ENCODE measurements at regions not wholly inside any gene's neighbourhood (a gene's known extent, or its start where the extent isn't known, plus 50 kb on each side); places are given as distances from the start of the nearest gene placed in this dataset.
"Not testable (repeated sequence)": the region's sequence is repeated elsewhere in the genome, so short reads cannot be mapped to it uniquely, and the experiment has no call there.

DNA sequence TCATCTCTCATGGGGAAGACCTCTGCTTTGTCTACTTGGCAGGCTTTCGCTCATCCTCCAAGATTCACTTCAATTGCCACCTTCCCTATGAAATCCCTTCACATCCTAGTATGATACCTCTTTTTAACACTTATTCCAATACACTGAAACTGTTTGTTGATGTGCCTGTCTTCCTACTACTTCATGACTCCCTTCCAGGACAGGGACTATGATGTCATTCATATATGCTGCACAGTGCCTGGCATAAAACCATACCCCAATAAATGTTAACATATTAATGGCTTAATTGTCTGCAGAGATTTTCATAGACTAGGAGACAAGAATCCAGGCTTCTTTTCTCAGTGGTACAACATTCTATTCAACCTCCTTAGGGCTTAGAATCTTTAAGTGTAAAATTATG lies 215.5 kb downstream of the ZNF608 start:
- WGBS = 96% methylated on average over 1 of the region's 1 CpG
- no peak overlapping the region for H3K4me3 ChIP-seq (ENCODE audit: low read length)
- no peak overlapping the region for H3K27ac ChIP-seq (ENCODE audit: low read depth, low read length)
- H3K9ac ChIP-seq (ENCODE audit: low read depth, low read length) = no peak overlapping the region
- H3K4me1 ChIP-seq (ENCODE audit: insufficient read depth, low read length) = no peaks in the 10 kb centered on the region
- no peaks in the 10 kb centered on the region for H3K27me3 ChIP-seq (ENCODE audit: insufficient read depth, low read length)
- H3K36me3 ChIP-seq (ENCODE audit: insufficient read depth, low read length) = no peaks in the 10 kb centered on the region
- no peaks in the 10 kb centered on the region for H3K9me3 ChIP-seq (ENCODE audit: insufficient read depth, low read depth, low read length)

DNA sequence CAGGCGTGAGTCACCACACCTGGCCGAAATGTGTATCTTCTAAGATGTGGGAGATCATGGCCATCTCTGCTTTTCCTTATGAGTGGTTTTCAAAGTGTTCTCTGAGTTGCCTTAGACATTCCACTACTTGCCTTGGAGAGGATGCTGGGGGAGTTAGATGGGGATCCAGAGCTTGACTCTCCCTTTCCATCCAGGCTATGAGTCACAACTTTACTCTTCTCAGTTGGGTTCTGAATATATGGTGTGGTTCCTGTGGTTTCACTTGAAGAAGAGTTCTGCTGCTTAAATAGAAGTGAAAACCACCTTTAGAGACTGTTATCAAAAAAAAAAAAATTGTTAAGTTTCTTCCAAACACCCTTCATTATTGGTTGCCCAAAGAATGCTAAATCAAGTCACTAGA lies 217.6 kb downstream of the ZNF608 start:
- no peak overlapping the region for H3K4me3 ChIP-seq (ENCODE audit: low read length)
- H3K4me1 ChIP-seq (ENCODE audit: insufficient read depth, low read length) = no peaks in the 10 kb centered on the region
- H3K27ac ChIP-seq (ENCODE audit: low read depth, low read length) = no peak overlapping the region
- H3K9ac ChIP-seq (ENCODE audit: low read depth, low read length) = no peak overlapping the region
- no peaks in the 10 kb centered on the region for H3K9me3 ChIP-seq (ENCODE audit: insufficient read depth, low read depth, low read length)
- H3K27me3 ChIP-seq (ENCODE audit: insufficient read depth, low read length) = no peaks in the 10 kb centered on the region
- no peaks in the 10 kb centered on the region for H3K36me3 ChIP-seq (ENCODE audit: insufficient read depth, low read length)
- WGBS = 94% methylated on average over 2 of the region's 2 CpGs

DNA sequence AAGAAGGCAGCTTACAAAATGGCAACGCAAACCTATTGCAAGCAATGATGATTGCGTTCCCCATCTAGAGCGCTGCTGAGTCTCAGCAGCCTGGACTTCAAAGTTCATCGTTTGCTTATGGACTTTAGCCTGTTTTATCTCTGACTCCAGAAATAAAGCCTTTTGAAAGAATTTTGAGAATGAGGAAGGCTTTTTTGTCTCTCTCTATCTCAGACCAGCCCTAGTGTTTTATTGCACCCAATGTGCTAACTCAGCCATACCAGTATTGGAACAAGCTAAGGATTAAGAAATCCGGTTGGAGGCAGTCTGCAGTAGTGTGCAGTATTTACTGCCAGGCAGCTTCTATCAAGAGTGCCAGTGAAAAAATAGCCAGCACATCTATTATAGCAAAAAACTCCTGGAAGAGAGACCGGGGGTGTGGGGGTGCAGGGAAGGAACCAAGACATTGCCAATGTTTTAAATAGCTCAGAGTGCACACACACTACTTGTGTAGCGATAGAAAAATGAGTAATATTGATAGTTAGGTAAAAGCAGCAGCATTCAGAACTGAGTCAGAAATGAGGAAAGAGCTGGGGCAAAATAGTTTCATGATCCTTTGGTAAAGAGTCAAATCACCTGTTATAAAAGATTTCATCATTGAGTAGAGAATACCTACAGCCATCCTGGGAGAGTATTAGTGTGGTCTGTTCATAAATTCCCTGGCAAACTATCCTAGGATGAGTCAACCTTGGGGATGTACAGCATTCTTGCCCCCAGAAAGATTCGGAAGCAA lies 219.0 kb downstream of the ZNF608 start:
- no peak overlapping the region for H3K9ac ChIP-seq (ENCODE audit: low read depth, low read length)
- no peaks in the 10 kb centered on the region for H3K9me3 ChIP-seq (ENCODE audit: insufficient read depth, low read depth, low read length)
- WGBS = 92% methylated on average over 8 of the region's 8 CpGs
- H3K27ac ChIP-seq (ENCODE audit: low read depth, low read length) = no peak overlapping the region
- H3K4me3 ChIP-seq (ENCODE audit: low read length) = no peak overlapping the region
- H3K27me3 ChIP-seq (ENCODE audit: insufficient read depth, low read length) = no peaks in the 10 kb centered on the region
- no peaks in the 10 kb centered on the region for H3K4me1 ChIP-seq (ENCODE audit: insufficient read depth, low read length)
- H3K36me3 ChIP-seq (ENCODE audit: insufficient read depth, low read length) = no peaks in the 10 kb centered on the region

DNA sequence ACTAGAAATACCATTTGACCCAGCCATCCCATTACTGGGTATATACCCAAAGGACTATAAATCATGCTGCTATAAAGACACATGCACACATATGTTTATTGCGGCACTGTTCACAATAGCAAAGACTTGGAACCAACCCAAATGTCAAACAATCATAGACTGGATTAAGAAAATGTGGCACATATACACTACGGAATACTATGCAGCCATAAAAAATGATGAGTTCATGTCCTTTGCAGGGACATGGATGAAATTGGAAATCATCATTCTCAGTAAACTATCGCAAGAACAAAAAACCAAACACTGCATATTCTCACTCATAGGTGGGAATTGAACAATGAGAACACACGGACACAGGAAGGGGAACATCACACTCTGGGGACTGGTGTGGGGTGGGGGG lies 220.4 kb downstream of the ZNF608 start:
- not testable (repeated sequence) for H3K36me3 ChIP-seq (ENCODE audit: insufficient read depth, low read length); H3K27ac ChIP-seq (ENCODE audit: low read depth, low read length); H3K4me1 ChIP-seq (ENCODE audit: insufficient read depth, low read length); H3K27me3 ChIP-seq (ENCODE audit: insufficient read depth, low read length); H3K9ac ChIP-seq (ENCODE audit: low read depth, low read length); H3K9me3 ChIP-seq (ENCODE audit: insufficient read depth, low read depth, low read length); H3K4me3 ChIP-seq (ENCODE audit: low read length)
- no CpG with 5 or more reads among the region's 4 CpGs for WGBS

DNA sequence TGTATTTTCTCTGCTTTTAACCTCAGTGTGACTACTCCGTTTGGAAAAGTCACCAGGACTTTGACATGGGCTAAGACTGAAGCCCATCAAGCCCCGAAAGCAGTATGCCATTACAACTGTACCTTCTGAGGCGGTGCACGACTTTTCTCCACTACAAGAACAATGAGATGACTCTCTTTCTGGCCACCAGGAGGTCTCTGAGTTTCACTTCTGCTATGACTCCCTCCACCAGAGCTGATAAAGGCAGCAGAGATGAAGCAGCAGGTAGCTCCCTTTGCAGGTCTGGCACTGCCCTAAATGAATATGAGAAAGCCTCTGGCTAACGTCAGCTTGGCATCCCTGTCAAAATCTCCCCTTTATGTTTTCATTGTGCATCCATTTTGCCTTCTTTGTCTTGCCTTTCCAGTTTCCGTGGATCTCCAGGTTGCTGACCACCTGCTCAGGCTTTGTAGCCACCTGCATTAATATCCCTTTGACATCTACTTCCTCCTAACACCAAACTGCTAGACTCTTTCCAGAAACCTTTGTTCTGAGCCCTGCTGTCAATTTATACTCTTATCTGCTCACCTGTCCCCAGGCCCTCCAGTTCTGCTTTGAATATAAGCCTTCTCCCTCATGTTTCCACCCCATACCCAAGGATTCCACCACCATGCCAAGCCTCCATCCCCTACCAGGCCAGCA lies 221.7 kb downstream of the ZNF608 start:
- Histone ChIP-seq H3K36me3 (ENCODE audit: insufficient read depth, low read length) (no peaks in the 10 kb centered on the region), H3K27me3 (ENCODE audit: insufficient read depth, low read length) (no peaks in the 10 kb centered on the region), H3K4me3 (ENCODE audit: low read length) (no peak overlapping the region), H3K9ac (ENCODE audit: low read depth, low read length) (no peak overlapping the region), H3K9me3 (ENCODE audit: insufficient read depth, low read depth, low read length) (no peaks in the 10 kb centered on the region), H3K27ac (ENCODE audit: low read depth, low read length) (no peak overlapping the region), H3K4me1 (ENCODE audit: insufficient read depth, low read length) (no peaks in the 10 kb centered on the region)
- WGBS = 88% methylated on average over 6 of the region's 6 CpGs

DNA sequence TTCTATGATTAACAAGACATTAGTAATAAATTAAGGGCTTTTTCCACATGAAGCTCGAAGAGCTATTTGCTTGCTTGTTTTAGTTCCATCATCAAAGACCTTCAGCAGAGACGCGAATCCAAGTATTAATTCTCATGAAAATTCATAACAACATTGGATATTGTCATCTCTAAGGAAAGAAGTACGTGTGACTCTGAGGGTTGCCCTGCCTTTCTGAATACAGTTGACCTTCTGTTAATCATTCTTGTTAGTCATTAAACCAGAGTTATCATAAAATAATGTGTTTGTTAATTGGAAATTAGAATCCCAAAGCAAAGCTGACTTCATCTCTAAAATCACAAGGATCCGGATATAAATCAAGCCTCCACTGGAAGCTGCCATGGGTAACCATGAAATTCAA lies 222.5 kb downstream of the ZNF608 start:
- WGBS = 96% methylated on average over 5 of the region's 5 CpGs
- H3K36me3 ChIP-seq (ENCODE audit: insufficient read depth, low read length) = no peaks in the 10 kb centered on the region
- H3K4me3 ChIP-seq (ENCODE audit: low read length) = no peak overlapping the region
- H3K27ac ChIP-seq (ENCODE audit: low read depth, low read length) = no peak overlapping the region
- no peaks in the 10 kb centered on the region for H3K9me3 ChIP-seq (ENCODE audit: insufficient read depth, low read depth, low read length)
- no peaks in the 10 kb centered on the region for H3K27me3 ChIP-seq (ENCODE audit: insufficient read depth, low read length)
- H3K9ac ChIP-seq (ENCODE audit: low read depth, low read length) = no peak overlapping the region
- no peaks in the 10 kb centered on the region for H3K4me1 ChIP-seq (ENCODE audit: insufficient read depth, low read length)

DNA sequence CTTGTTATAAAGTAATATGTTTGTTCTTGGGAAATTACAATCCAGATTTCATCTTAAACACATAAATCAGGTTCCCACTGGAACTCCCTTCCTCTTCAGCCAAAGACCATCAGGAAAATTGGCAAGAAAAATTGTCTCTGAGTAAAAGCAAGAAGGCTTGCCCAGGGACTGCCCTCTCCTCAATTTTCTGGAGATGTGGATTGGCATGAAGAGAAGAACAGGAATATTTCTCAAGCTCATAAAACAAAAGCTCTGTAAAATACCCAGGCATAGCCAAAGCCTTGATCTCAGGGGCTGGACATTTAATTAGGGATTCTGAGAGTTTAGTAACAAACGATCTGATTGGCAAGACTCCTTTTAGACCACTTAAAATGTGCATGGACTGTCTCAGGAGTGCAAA lies 223.4 kb downstream of the ZNF608 start:
- no peaks in the 10 kb centered on the region for H3K36me3 ChIP-seq (ENCODE audit: insufficient read depth, low read length)
- no peak overlapping the region for H3K4me3 ChIP-seq (ENCODE audit: low read length)
- H3K9ac ChIP-seq (ENCODE audit: low read depth, low read length) = no peak overlapping the region
- no peaks in the 10 kb centered on the region for H3K9me3 ChIP-seq (ENCODE audit: insufficient read depth, low read depth, low read length)
- no peak overlapping the region for H3K27ac ChIP-seq (ENCODE audit: low read depth, low read length)
- 85% methylated on average over 1 of the region's 1 CpG for WGBS
- no peaks in the 10 kb centered on the region for H3K4me1 ChIP-seq (ENCODE audit: insufficient read depth, low read length)
- H3K27me3 ChIP-seq (ENCODE audit: insufficient read depth, low read length) = no peaks in the 10 kb centered on the region

DNA sequence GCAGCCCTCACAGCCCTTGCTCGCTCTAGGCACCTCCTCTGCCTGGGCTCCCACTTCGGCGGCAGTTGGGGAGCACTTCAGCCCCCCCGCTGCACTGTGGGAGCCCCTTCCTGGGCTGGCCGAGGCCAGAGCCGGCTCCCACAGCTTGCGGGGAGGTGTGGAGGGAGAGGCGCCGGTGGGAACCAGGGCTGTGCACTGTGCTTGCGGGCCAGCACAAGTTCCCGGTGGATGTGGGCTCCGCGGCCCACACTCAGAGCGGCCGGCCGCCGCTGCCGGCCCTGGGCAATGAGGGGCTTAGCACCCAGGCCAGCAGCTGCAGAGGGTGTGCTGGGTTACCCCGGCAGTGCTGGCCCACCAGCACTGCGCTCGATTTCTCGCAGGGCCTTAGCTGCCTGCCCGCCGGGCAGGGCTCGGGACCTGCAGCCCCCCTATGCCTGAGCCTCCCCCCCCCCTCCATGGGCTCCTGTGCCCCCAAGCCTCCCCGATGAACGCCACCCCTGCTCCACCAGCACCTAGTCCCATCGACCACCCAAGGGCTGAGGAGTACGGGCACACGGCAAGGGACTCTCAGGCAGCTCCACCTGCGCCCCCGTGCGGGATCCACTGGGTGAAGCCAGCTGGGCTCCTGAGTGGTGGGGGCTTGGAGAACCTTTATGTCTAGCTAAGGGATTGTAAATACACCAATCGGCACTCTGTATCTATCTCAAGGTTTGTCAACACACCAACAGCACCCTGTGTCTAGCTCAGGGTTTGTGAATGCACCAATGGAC lies 224.8 kb downstream of the ZNF608 start:
- Histone ChIP-seq H3K27ac (ENCODE audit: low read depth, low read length) (no peak overlapping the region), H3K4me1 (ENCODE audit: insufficient read depth, low read length) (no peaks in the 10 kb centered on the region), H3K27me3 (ENCODE audit: insufficient read depth, low read length) (no peaks in the 10 kb centered on the region), H3K4me3 (ENCODE audit: low read length) (no peak overlapping the region), H3K9ac (ENCODE audit: low read depth, low read length) (no peak overlapping the region), H3K9me3 (ENCODE audit: insufficient read depth, low read depth, low read length) (no peaks in the 10 kb centered on the region), H3K36me3 (ENCODE audit: insufficient read depth, low read length) (no peaks in the 10 kb centered on the region)
- 91% methylated on average over 34 of the region's 34 CpGs for WGBS

DNA sequence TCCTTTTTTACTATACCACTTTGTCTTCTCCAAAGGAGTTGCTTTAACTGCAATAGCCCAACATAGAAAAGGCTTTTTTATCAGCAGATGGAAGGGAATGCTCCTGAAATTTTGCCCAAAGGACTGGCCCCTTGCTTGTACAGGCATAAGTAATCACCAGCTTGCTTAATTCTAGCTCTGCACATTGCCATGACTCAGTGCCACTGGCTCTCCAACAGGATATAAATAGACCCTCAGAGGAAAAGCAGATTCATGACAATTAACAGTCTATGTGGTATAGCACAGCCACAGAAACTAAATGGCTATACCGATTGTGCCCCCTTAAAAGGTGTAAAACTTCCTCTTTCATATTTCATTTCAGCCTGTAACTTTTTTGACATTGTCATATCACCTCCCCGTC lies 227.0 kb downstream of the ZNF608 start:
- H3K9me3 ChIP-seq (ENCODE audit: insufficient read depth, low read depth, low read length) = no peaks in the 10 kb centered on the region
- H3K36me3 ChIP-seq (ENCODE audit: insufficient read depth, low read length) = no peaks in the 10 kb centered on the region
- H3K4me3 ChIP-seq (ENCODE audit: low read length) = no peak overlapping the region
- 60% methylated on average over 2 of the region's 2 CpGs for WGBS
- peaks cover 9% of the 10 kb centered on the region for H3K4me1 ChIP-seq (ENCODE audit: insufficient read depth, low read length)
- H3K27me3 ChIP-seq (ENCODE audit: insufficient read depth, low read length) = no peaks in the 10 kb centered on the region
- H3K9ac ChIP-seq (ENCODE audit: low read depth, low read length) = no peak overlapping the region
- H3K27ac ChIP-seq (ENCODE audit: low read depth, low read length) = no peak overlapping the region

DNA sequence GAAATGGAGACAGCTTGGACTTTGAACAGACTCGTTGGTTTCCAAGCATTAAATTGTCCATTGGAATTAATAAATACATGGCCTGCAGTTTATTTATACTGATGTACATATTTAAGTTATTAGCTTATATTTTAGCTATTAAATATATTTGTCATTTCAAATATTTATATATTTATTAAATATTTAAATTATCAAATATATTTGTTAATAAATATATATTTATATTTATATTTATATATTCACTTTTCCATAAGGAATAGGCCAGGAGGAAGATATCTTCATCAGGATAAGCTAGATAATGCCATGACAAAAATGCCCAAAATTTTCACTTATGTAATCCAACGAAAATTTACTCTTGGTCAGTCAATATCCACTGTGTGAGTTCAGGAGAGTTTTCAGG lies 229.9 kb downstream of the ZNF608 start:
- H3K36me3 ChIP-seq (ENCODE audit: insufficient read depth, low read length) = no peaks in the 10 kb centered on the region
- H3K4me3 ChIP-seq (ENCODE audit: low read length) = no peak overlapping the region
- H3K9ac ChIP-seq (ENCODE audit: low read depth, low read length) = no peak overlapping the region
- 96% methylated on average over 2 of the region's 2 CpGs for WGBS
- H3K27me3 ChIP-seq (ENCODE audit: insufficient read depth, low read length) = no peaks in the 10 kb centered on the region
- no peaks in the 10 kb centered on the region for H3K9me3 ChIP-seq (ENCODE audit: insufficient read depth, low read depth, low read length)
- H3K4me1 ChIP-seq (ENCODE audit: insufficient read depth, low read length) = peaks cover 9% of the 10 kb centered on the region
- no peak overlapping the region for H3K27ac ChIP-seq (ENCODE audit: low read depth, low read length)

DNA sequence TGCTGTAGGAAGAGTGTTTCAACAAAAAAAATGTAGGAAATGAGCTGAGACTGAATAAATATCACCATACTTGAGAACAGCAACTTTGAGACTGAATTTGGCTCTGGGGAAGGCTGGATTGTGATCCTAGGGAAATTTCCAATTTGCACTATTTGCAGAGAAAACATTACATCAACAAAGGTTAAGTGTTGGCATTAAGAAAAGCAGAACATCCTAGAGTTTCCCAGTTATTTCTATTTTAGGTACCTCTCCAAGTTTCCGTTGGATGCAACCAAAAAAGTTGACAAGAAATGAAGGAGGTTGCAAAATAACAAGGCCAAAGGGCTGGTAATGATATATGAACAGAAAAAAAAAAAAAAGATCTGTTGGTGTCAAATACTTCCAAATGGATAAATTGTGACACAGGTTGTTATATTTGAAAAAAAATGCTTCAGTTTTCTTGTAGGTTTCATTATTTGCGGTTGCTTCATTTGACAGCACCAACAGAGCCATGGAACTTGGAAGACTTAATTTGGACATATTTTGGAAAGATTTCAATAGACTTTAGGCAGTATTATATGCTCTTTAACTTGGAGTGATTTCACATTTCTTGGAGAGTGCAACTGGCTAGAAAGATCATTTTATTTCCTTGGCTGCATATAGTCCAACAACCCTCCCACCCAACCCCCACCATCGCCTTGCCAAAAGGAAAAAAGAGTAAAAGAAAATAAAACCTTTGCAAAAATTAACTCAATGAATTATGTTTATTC lies 230.8 kb downstream of the ZNF608 start:
- Histone ChIP-seq H3K27me3 (ENCODE audit: insufficient read depth, low read length) (no peaks in the 10 kb centered on the region), H3K36me3 (ENCODE audit: insufficient read depth, low read length) (no peaks in the 10 kb centered on the region), H3K4me1 (ENCODE audit: insufficient read depth, low read length) (peaks cover 9% of the 10 kb centered on the region), H3K4me3 (ENCODE audit: low read length) (no peak overlapping the region), H3K9me3 (ENCODE audit: insufficient read depth, low read depth, low read length) (no peaks in the 10 kb centered on the region), H3K9ac (ENCODE audit: low read depth, low read length) (no peak overlapping the region), H3K27ac (ENCODE audit: low read depth, low read length) (no peak overlapping the region)
- WGBS = 99% methylated on average over 2 of the region's 3 CpGs

Measured in HUES64 (cell line).